Suprapubic skin (tissue), 3 donors: ENCODE measurements at regions not wholly inside any gene's neighbourhood (a gene's known extent, or its start where the extent isn't known, plus 50 kb on each side); places are given as distances from the start of the nearest gene placed in this dataset.

Source experiments
- CTCF ChIP-seq, 2 donors: fragments of 200-600 bp in 1 of 2; fragments of 450-650 bp in 1 of 2; sonication (generic) in 1 of 2; IDR thresholded peaks; one replicate each; pipeline ENCODE4 v1.5.1; 2016 to 2019; ENCODE audit warnings: antibody characterized with exemption in 2 of 2, mild to moderate bottlenecking in 1 of 2, moderate library complexity in 1 of 2
- POLR2A ChIP-seq, 2 donors: fragments of 450-650 bp; IDR thresholded peaks; one replicate each; pipeline ENCODE4 v1.6.1; 2017; ENCODE audit warnings: antibody characterized with exemption in 2 of 2, mild to moderate bottlenecking in 2 of 2, moderate library complexity in 2 of 2

- TF ChIP-seq CTCF (IDR thresholded peaks at IDR 0.05), result no peak
- no peak for TF ChIP-seq POLR2A (IDR thresholded peaks at IDR 0.05)
Observed at GRCh38 chr15:97652700-97653167, 307.8 kb upstream of the ARRDC4 start.
